ENCODE measurements at regions not wholly inside any gene's neighbourhood (a gene's known extent, or its start where the extent isn't known, plus 50 kb on each side); places are given as distances from the start of the nearest gene placed in this dataset.

DNA sequence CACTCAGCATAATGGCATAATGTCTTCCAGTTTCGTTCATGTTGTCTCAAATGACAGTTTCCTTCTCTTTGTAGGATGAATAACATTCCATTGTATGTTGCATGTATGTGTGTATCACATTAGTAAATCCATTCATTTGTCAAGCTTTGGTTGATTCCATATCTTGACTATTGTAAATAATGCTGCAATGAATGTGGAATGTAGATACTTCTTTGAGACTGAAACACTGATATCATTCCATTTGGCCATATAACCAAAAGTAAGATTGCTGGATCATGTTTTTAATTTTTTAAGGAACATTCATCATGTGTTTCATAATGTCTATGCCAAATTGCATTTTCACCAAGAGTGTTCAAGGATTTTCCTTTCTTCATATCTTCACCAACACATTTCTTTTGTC lies 1711.4 kb upstream of the PIK3C3 start:
- no peak overlapping the region for H3K4me3 ChIP-seq (ENCODE audit: low read depth, low read length)
- no peaks in the 10 kb centered on the region for H3K27me3 ChIP-seq (ENCODE audit: control insufficient read depth, insufficient read depth, low read length)
- no peaks in the 10 kb centered on the region for H3K36me3 ChIP-seq (ENCODE audit: control insufficient read depth, insufficient read depth, low read length)
- DNase-seq (ENCODE audit: low read depth) = no peak
- TF ChIP-seq, protein P1, sequence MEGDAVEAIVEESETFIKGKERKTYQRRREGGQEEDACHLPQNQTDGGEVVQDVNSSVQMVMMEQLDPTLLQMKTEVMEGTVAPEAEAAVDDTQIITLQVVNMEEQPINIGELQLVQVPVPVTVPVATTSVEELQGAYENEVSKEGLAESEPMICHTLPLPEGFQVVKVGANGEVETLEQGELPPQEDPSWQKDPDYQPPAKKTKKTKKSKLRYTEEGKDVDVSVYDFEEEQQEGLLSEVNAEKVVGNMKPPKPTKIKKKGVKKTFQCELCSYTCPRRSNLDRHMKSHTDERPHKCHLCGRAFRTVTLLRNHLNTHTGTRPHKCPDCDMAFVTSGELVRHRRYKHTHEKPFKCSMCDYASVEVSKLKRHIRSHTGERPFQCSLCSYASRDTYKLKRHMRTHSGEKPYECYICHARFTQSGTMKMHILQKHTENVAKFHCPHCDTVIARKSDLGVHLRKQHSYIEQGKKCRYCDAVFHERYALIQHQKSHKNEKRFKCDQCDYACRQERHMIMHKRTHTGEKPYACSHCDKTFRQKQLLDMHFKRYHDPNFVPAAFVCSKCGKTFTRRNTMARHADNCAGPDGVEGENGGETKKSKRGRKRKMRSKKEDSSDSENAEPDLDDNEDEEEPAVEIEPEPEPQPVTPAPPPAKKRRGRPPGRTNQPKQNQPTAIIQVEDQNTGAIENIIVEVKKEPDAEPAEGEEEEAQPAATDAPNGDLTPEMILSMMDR (IDR thresholded peaks at IDR 0.05; ENCODE audit: insufficient read depth, low read length, poor library complexity, severe bottlenecking) = no peak

DNA sequence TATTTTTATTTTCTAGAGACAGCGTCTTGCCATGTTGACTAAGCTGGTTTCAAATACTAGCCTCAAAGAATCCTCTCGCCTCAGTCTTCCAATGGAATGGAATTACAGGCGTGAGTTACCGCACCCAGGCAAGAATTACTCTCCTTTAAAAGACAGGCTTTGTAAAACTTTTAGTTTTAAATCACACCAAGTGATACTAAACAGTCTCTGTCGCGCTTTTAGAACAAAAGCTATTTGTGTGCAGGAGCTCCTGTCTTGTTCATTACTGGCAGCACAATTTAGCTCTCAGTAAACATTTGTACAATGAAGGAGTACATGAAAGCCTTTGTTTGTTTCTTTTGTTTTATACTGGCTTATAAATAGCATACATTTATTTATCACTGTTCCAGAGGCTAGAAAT lies 1719.2 kb upstream of the PIK3C3 start:
- Histone ChIP-seq H3K27me3 (ENCODE audit: control insufficient read depth, insufficient read depth, low read length) (no peaks in the 10 kb centered on the region), H3K36me3 (ENCODE audit: control insufficient read depth, insufficient read depth, low read length) (no peaks in the 10 kb centered on the region), H3K4me3 (ENCODE audit: low read depth, low read length) (no peak overlapping the region)
- DNase-seq (ENCODE audit: low read depth) = no peak
- TF ChIP-seq, protein P1 (IDR thresholded peaks at IDR 0.05; ENCODE audit: insufficient read depth, low read length, poor library complexity, severe bottlenecking) = no peak

DNA sequence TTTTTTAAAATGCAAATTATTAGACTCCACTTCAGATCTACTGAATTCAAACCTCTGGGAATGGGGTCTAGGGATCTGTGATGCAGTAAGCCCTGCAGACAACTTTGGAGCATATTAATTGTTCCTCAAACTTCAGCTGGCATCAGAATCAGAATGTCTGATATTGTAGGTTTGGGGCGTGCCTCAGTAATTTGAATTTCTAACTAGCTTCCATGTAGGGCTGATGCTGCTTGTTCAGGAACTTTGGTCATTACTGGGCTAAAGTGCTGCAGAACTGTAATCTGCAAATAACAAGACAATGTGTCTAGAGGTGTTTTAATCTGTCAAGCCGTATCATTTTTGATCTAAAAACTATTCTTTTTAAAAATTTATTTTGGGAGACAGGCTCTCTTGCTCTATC lies 1719.7 kb upstream of the PIK3C3 start:
- no peak for DNase-seq (ENCODE audit: low read depth)
- H3K27me3 ChIP-seq (ENCODE audit: control insufficient read depth, insufficient read depth, low read length) = no peaks in the 10 kb centered on the region
- no peak overlapping the region for H3K4me3 ChIP-seq (ENCODE audit: low read depth, low read length)
- TF ChIP-seq, protein P1 (IDR thresholded peaks at IDR 0.05; ENCODE audit: insufficient read depth, low read length, poor library complexity, severe bottlenecking) = no peak
- no peaks in the 10 kb centered on the region for H3K36me3 ChIP-seq (ENCODE audit: control insufficient read depth, insufficient read depth, low read length)

DNA sequence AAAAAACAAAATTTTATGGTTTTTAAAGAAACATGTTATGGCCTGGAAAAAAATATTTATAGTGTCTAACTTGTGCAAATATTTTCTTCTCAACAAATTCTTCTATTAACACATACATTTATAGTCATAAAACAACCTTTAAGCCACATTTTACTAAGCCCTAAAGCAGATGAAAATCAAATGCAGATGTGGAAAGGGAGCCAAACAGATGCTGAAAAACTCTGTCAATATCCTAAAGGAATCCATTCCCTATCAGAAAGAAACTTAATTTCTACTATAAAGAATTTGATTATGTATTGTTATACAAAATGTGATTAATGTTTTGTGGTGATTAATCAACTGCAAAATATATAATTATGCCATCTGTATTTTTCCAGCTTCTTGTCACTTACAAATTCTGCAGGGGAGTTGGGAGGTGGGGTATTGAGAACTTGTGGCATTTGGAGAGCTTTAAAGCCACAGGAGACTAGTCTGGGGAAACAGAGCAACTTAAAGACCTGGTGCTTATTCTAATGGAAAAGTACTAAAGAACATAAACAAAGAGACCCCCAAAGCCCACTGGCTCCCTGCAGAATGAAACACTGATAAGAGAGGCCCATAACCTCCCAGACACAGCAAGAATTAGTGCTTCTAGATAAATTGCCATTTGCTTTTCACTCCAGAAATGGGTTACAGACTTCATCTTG lies 1721.0 kb upstream of the PIK3C3 start:
- DNase-seq (ENCODE audit: low read depth) = no peak
- Histone ChIP-seq H3K4me3 (ENCODE audit: low read depth, low read length) (no peak overlapping the region), H3K27me3 (ENCODE audit: control insufficient read depth, insufficient read depth, low read length) (no peaks in the 10 kb centered on the region), H3K36me3 (ENCODE audit: control insufficient read depth, insufficient read depth, low read length) (no peaks in the 10 kb centered on the region)
- TF ChIP-seq, protein P1 (IDR thresholded peaks at IDR 0.05; ENCODE audit: insufficient read depth, low read length, poor library complexity, severe bottlenecking) = no peak

DNA sequence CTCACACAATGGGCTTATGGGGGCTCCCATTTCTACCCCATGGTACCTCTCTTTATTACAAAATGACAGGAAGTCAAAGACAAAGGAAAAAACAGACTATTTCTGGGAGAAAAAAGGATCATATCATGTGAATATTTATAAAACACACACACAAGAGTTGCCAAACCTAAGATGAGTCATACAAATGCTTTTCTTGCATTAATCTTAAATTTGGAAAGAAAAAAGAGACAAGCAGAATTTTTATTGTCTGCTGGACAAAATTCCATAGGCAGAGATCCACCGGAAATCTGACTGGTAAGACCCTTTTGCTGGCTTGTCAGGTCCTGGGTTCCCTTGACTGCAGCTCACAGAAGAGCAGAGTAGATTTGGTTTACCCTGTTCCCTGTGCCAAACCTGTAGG lies 1732.3 kb upstream of the PIK3C3 start:
- TF ChIP-seq, protein P1 (IDR thresholded peaks at IDR 0.05; ENCODE audit: insufficient read depth, low read length, poor library complexity, severe bottlenecking) = no peak
- Histone ChIP-seq H3K36me3 (ENCODE audit: control insufficient read depth, insufficient read depth, low read length) (no peaks in the 10 kb centered on the region), H3K4me3 (ENCODE audit: low read depth, low read length) (no peak overlapping the region), H3K27me3 (ENCODE audit: control insufficient read depth, insufficient read depth, low read length) (no peaks in the 10 kb centered on the region)
- DNase-seq (ENCODE audit: low read depth) = no peak

DNA sequence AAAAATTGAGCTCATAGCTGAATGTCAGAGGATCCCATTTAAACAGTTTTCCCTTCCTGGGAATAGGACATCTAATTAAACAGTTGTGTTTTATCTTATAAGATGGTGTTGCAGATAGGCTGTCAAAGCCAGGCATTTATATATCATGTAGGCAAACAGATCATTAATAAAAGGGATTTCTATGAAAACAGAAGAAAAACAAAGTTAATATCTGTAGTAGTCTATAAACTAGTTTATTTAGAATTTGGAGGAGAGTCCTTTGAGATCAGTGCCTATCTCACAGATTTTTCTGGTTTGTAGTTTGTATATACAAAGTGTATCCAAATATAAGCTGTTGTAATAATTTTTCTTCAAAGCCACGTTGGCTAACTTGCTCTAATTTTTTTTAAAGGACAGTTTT lies 1738.2 kb upstream of the PIK3C3 start:
- Histone ChIP-seq H3K27me3 (ENCODE audit: control insufficient read depth, insufficient read depth, low read length) (no peaks in the 10 kb centered on the region), H3K4me3 (ENCODE audit: low read depth, low read length) (no peak overlapping the region), H3K36me3 (ENCODE audit: control insufficient read depth, insufficient read depth, low read length) (no peaks in the 10 kb centered on the region)
- TF ChIP-seq, protein P1 (IDR thresholded peaks at IDR 0.05; ENCODE audit: insufficient read depth, low read length, poor library complexity, severe bottlenecking) = no peak
- no peak for DNase-seq (ENCODE audit: low read depth)

Measured in kidney epithelial cell (primary cell).